ENCODE measurements at regions not wholly inside any gene's neighbourhood (a gene's known extent, or its start where the extent isn't known, plus 50 kb on each side); places are given as distances from the start of the nearest gene placed in this dataset.

DNA sequence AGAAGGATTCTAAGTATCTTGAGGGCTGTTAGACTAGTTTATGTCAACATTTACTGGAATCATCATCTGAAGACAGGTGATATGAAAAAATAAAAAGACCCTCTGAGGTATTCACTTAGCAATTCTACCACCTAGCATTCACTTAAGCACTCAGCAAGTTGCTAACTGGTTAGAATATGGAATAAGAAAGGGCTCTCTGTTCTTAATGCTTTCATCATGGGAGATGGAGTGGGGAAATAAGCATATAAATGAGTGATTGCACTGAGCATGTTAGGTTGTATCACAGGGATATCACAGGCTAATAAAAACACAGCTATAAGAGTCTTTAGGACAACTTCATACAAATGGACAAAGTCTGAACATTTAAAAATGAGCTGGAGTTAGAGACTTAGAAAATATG lies 1238.8 kb downstream of the CDH11 start:
- TF ChIP-seq EZH2 (IDR thresholded peaks at IDR 0.05; ENCODE audit: borderline replicate concordance) (no peak), EZH2phosphoT487 (IDR thresholded peaks at IDR 0.05; ENCODE audit: low read depth, severe bottlenecking, unreplicated experiment) (no peak)
- TF ChIP-seq, protein P1, sequence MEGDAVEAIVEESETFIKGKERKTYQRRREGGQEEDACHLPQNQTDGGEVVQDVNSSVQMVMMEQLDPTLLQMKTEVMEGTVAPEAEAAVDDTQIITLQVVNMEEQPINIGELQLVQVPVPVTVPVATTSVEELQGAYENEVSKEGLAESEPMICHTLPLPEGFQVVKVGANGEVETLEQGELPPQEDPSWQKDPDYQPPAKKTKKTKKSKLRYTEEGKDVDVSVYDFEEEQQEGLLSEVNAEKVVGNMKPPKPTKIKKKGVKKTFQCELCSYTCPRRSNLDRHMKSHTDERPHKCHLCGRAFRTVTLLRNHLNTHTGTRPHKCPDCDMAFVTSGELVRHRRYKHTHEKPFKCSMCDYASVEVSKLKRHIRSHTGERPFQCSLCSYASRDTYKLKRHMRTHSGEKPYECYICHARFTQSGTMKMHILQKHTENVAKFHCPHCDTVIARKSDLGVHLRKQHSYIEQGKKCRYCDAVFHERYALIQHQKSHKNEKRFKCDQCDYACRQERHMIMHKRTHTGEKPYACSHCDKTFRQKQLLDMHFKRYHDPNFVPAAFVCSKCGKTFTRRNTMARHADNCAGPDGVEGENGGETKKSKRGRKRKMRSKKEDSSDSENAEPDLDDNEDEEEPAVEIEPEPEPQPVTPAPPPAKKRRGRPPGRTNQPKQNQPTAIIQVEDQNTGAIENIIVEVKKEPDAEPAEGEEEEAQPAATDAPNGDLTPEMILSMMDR (IDR thresholded peaks at IDR 0.05; ENCODE audit: poor library complexity): no peak
- H4K20me1 ChIP-seq (ENCODE audit: insufficient read depth, poor library complexity, severe bottlenecking): no peaks in the 10 kb centered on the region
- no peak overlapping the region for H3K4me3 ChIP-seq
- no peak overlapping the region for H3K4me2 ChIP-seq
- H3K27me3 ChIP-seq: no peaks in the 10 kb centered on the region
- no peaks in the 10 kb centered on the region for H3K36me3 ChIP-seq (replicated peaks; ENCODE audit: insufficient read depth, low read depth)
- no peaks in the 10 kb centered on the region for H3K9me2 ChIP-seq (replicated peaks; ENCODE audit: insufficient read depth)
- H3K9me3 ChIP-seq (ENCODE audit: low read depth): no peaks in the 10 kb centered on the region
- H3K4me1 ChIP-seq (ENCODE audit: insufficient read depth): no peaks in the 10 kb centered on the region
- no peak overlapping the region for H3K27ac ChIP-seq
- DNase-seq (ENCODE audit: low spot score): no peak
- no peaks in the 10 kb centered on the region for H3K79me2 ChIP-seq
- H2AFZ ChIP-seq: no peak overlapping the region

DNA sequence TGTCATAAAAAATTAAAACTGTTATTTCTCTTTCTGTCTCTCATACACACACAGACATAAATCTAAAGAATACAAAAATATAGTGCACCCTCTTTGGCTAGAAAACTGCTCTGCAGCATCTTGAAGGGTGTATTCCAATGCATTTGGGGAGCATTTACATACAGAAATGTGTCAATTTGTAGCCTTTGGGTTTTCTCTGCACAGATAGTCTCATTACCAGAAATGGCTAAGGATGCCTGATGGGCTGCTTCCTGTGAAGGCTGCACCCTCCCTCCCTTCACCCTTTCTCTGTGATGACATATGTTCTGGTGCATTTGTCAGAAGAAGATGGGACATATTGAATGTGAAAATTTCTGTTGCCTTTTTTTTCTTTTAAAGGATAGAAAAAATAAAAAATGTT lies 1239.3 kb downstream of the CDH11 start:
- Histone ChIP-seq H3K36me3 (replicated peaks; ENCODE audit: insufficient read depth, low read depth) (no peaks in the 10 kb centered on the region), H3K4me2 (no peak overlapping the region), H3K4me1 (ENCODE audit: insufficient read depth) (no peaks in the 10 kb centered on the region), H3K79me2 (no peaks in the 10 kb centered on the region), H3K4me3 (no peak overlapping the region), H3K9me2 (replicated peaks; ENCODE audit: insufficient read depth) (no peaks in the 10 kb centered on the region), H2AFZ (no peak overlapping the region), H3K27ac (no peak overlapping the region), H4K20me1 (ENCODE audit: insufficient read depth, poor library complexity, severe bottlenecking) (no peaks in the 10 kb centered on the region), H3K27me3 (no peaks in the 10 kb centered on the region), H3K9me3 (ENCODE audit: low read depth) (no peaks in the 10 kb centered on the region)
- DNase-seq (ENCODE audit: low spot score): no peak
- TF ChIP-seq EZH2phosphoT487 (IDR thresholded peaks at IDR 0.05; ENCODE audit: low read depth, severe bottlenecking, unreplicated experiment) (no peak), EZH2 (IDR thresholded peaks at IDR 0.05; ENCODE audit: borderline replicate concordance) (no peak)
- TF ChIP-seq, protein P1 (IDR thresholded peaks at IDR 0.05; ENCODE audit: poor library complexity): no peak

DNA sequence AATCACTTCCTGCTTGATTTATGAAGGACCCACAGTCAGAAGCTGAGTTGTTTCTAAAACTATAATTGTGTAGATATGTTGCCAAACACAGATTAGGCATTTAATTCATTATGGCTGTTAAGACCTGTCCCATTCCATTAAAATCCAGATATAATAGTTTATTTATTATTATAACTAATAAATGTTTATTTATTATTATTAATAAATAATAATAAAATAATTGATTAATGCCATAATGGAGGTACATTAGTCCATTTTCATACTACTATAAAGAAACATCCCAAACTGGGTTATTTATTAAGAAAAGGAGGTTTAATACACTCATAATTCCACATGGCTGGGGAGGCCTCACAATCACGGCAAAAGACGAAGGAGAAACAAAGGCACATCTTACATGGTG lies 1240.9 kb downstream of the CDH11 start:
- no peaks in the 10 kb centered on the region for H3K9me3 ChIP-seq (ENCODE audit: low read depth)
- no peaks in the 10 kb centered on the region for H3K79me2 ChIP-seq
- no peak for TF ChIP-seq EZH2 (IDR thresholded peaks at IDR 0.05; ENCODE audit: borderline replicate concordance)
- TF ChIP-seq, protein P1 (IDR thresholded peaks at IDR 0.05; ENCODE audit: poor library complexity): no peak
- TF ChIP-seq EZH2phosphoT487 (IDR thresholded peaks at IDR 0.05; ENCODE audit: low read depth, severe bottlenecking, unreplicated experiment): no peak
- WGBS (ENCODE audit: low lambda C conversion rate, missing lambda C conversion rate): 100% methylated on average over 2 of the region's 2 CpGs
- DNase-seq (ENCODE audit: low spot score): no peak
- no peak overlapping the region for H2AFZ ChIP-seq
- H4K20me1 ChIP-seq (ENCODE audit: insufficient read depth, poor library complexity, severe bottlenecking): no peaks in the 10 kb centered on the region
- H3K36me3 ChIP-seq (replicated peaks; ENCODE audit: insufficient read depth, low read depth): no peaks in the 10 kb centered on the region
- no peak overlapping the region for H3K4me3 ChIP-seq
- no peaks in the 10 kb centered on the region for H3K27me3 ChIP-seq
- no peaks in the 10 kb centered on the region for H3K4me1 ChIP-seq (ENCODE audit: insufficient read depth)
- H3K27ac ChIP-seq: no peak overlapping the region
- H3K4me2 ChIP-seq: no peak overlapping the region
- H3K9me2 ChIP-seq (replicated peaks; ENCODE audit: insufficient read depth): no peaks in the 10 kb centered on the region

DNA sequence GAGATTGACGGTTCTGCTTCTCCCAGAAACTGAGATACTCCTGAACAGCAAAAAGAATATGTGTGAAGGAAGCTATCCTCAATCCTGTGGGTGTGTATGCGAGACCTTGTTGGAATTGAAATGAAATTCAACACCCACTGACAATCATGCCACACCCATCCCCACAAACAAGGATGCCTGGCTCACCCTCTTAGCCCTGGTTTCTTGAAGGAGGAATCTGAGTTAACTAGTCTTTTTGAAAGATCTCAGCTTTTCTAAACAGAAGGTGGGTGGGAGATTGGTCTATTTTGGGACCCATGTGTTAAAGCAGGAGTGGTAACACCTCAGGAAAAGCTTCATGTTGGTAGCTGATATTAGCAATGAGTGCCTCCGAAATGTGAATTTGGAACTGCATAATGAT lies 1244.5 kb downstream of the CDH11 start:
- no peak overlapping the region for H3K27ac ChIP-seq
- no peaks in the 10 kb centered on the region for H3K4me1 ChIP-seq (ENCODE audit: insufficient read depth)
- no peaks in the 10 kb centered on the region for H3K9me2 ChIP-seq (replicated peaks; ENCODE audit: insufficient read depth)
- no peaks in the 10 kb centered on the region for H3K79me2 ChIP-seq
- DNase-seq (ENCODE audit: low spot score): no peak
- H3K36me3 ChIP-seq (replicated peaks; ENCODE audit: insufficient read depth, low read depth): no peaks in the 10 kb centered on the region
- 84% methylated on average over 3 of the region's 3 CpGs for WGBS (ENCODE audit: low lambda C conversion rate, missing lambda C conversion rate)
- no peak overlapping the region for H3K4me2 ChIP-seq
- TF ChIP-seq EZH2phosphoT487 (IDR thresholded peaks at IDR 0.05; ENCODE audit: low read depth, severe bottlenecking, unreplicated experiment): no peak
- no peak for TF ChIP-seq EZH2 (IDR thresholded peaks at IDR 0.05; ENCODE audit: borderline replicate concordance)
- TF ChIP-seq, protein P1 (IDR thresholded peaks at IDR 0.05; ENCODE audit: poor library complexity): no peak
- no peaks in the 10 kb centered on the region for H3K9me3 ChIP-seq (ENCODE audit: low read depth)
- H3K4me3 ChIP-seq: no peak overlapping the region
- H3K27me3 ChIP-seq: no peaks in the 10 kb centered on the region
- H2AFZ ChIP-seq: no peak overlapping the region
- H4K20me1 ChIP-seq (ENCODE audit: insufficient read depth, poor library complexity, severe bottlenecking): no peaks in the 10 kb centered on the region
